Liver (tissue), 8 donors: ENCODE measurements at regions not wholly inside any gene's neighbourhood (a gene's known extent, or its start where the extent isn't known, plus 50 kb on each side); places are given as distances from the start of the nearest gene placed in this dataset.

ENCODE experiments used
- DNase-seq: peaks from one replicate; pipeline ENCODE4 v3.0.0-alpha.2; 2017; ENCODE audit warnings: low spot score
- H3K27ac ChIP-seq, 2 donors: one replicate each; pipeline ENCODE4 v1.7.0; 2013; ENCODE audit warnings: inconsistent platforms in 2 of 2, low read length in 2 of 2, control low read depth in 1 of 2, low read depth in 1 of 2, mild to moderate bottlenecking in 1 of 2
- H3K27me3 ChIP-seq, 4 donors: one replicate each; pipeline versions ENCODE4 v1.6.1 to v1.7.0; 2013; ENCODE audit warnings: low read length in 3 of 4, inconsistent platforms in 1 of 4, mild to moderate bottlenecking in 1 of 4, moderate library complexity in 1 of 4; ENCODE audit not compliant: control insufficient read depth in 4 of 4, insufficient read depth in 4 of 4
- H3K36me3 ChIP-seq, 4 donors: one replicate each; pipeline versions ENCODE4 v1.6.1 to v1.7.0; 2013; ENCODE audit warnings: low read length in 3 of 4, mild to moderate bottlenecking in 3 of 4, low read depth in 1 of 4, moderate library complexity in 1 of 4; ENCODE audit not compliant: control insufficient read depth in 4 of 4, insufficient read depth in 3 of 4
- H3K4me1 ChIP-seq, 4 donors: one replicate each; pipeline versions ENCODE4 v1.6.1 to v1.7.0; 2013; ENCODE audit warnings: low read length in 3 of 4, mild to moderate bottlenecking in 3 of 4, moderate library complexity in 1 of 4; ENCODE audit not compliant: control insufficient read depth in 4 of 4, insufficient read depth in 4 of 4
- H3K4me3 ChIP-seq, 3 donors: one replicate each; pipeline versions ENCODE4 v1.6.1 to v1.7.0; 2013; ENCODE audit warnings: low read length in 3 of 3, control low read depth in 1 of 3, low read depth in 1 of 3, mild to moderate bottlenecking in 1 of 3
- H3K9ac ChIP-seq, 2 donors: one replicate each; pipeline ENCODE4 v1.7.0; 2013; ENCODE audit warnings: low read length in 2 of 2, mild to moderate bottlenecking in 2 of 2, moderate library complexity in 2 of 2, control low read depth in 1 of 2, low read depth in 1 of 2
- H3K9me3 ChIP-seq, 4 donors: one replicate each; pipeline versions ENCODE4 v1.6.1 to v1.7.0; 2013; ENCODE audit warnings: low read length in 3 of 4; ENCODE audit not compliant: control insufficient read depth in 4 of 4
- CTCF ChIP-seq: fragments of 150-350 bp; IDR thresholded peaks from 2 replicates; pipeline ENCODE4 v1.5.1; 2017; ENCODE audit warnings: improper control_type of control experiment, low read depth, low read length; ENCODE audit not compliant: missing input control
- EGR1 ChIP-seq, 2 donors: IDR thresholded peaks; 2 replicates each; pipeline ENCODE4 v1.6.1; 2016 to 2018; ENCODE audit warnings: antibody characterized with exemption in 2 of 2, low read depth in 2 of 2
- FOXA1 ChIP-seq: IDR thresholded peaks from 2 replicates; pipeline ENCODE4 v1.6.1; 2016; ENCODE audit warnings: antibody characterized with exemption
- FOXA2 ChIP-seq: IDR thresholded peaks from 2 replicates; pipeline ENCODE4 v1.6.1; 2016; ENCODE audit warnings: antibody characterized with exemption
- GABPA ChIP-seq, 2 donors: IDR thresholded peaks in 1 of 2; conservative IDR thresholded peaks in 1 of 2; 2 replicates each; pipeline ENCODE4 v1.6.1; 2016; ENCODE audit warnings: antibody characterized with exemption in 2 of 2, mild to moderate bottlenecking in 1 of 2, moderate library complexity in 1 of 2
- HNF4A ChIP-seq, 2 donors: conservative IDR thresholded peaks; 2 replicates each; pipeline ENCODE4 v1.6.1; 2016; ENCODE audit warnings: antibody characterized with exemption in 2 of 2, mild to moderate bottlenecking in 2 of 2
- HNF4G ChIP-seq: IDR thresholded peaks from 2 replicates; pipeline ENCODE4 v1.6.1; 2016; ENCODE audit warnings: antibody characterized with exemption
- JUND ChIP-seq, 2 donors: IDR thresholded peaks; 2 replicates each; pipeline ENCODE4 v1.6.1; 2016; ENCODE audit warnings: antibody characterized with exemption in 2 of 2
- MAX ChIP-seq: IDR thresholded peaks from 2 replicates; pipeline ENCODE4 v1.6.1; 2016; ENCODE audit warnings: antibody characterized with exemption
- NR2F2 ChIP-seq: IDR thresholded peaks from 2 replicates; pipeline ENCODE4 v1.6.1; 2016; ENCODE audit warnings: antibody characterized with exemption
- RAD21 ChIP-seq, 2 donors: IDR thresholded peaks; 2 replicates each; pipeline ENCODE4 v1.6.1; 2016; ENCODE audit warnings: antibody characterized with exemption in 2 of 2, mild to moderate bottlenecking in 2 of 2
- RXRA ChIP-seq, 2 donors: IDR thresholded peaks; 2 replicates each; pipeline ENCODE4 v1.6.1; 2017 to 2018; ENCODE audit warnings: antibody characterized with exemption in 2 of 2, mild to moderate bottlenecking in 1 of 2
- SP1 ChIP-seq: IDR thresholded peaks from 2 replicates; pipeline ENCODE4 v1.6.1; 2018; ENCODE audit warnings: antibody characterized with exemption, mild to moderate bottlenecking
- TAF1 ChIP-seq: conservative IDR thresholded peaks from 2 replicates; pipeline ENCODE4 v1.6.1; 2016; ENCODE audit warnings: antibody characterized with exemption, mild to moderate bottlenecking
- YY1 ChIP-seq: IDR thresholded peaks from 2 replicates; pipeline ENCODE4 v1.6.1; 2016; ENCODE audit warnings: antibody characterized with exemption, mild to moderate bottlenecking
- ZBTB33 ChIP-seq: IDR thresholded peaks from 2 replicates; pipeline ENCODE4 v1.6.1; 2016; ENCODE audit warnings: antibody characterized with exemption
- WGBS: extraction: QIAGEN DNeasy Blood & Tissue Kit; methylation state at CpG from one replicate; pipeline ENCODE4 v1.1.7; 2013; 5-methylcytosine and 5-hydroxymethylcytosine counted together
- TF ChIP-seq, protein P1 (sequence below): IDR thresholded peaks from 2 replicates; pipeline ENCODE4 v1.6.1; 2016; ENCODE audit warnings: antibody characterized with exemption
- TF ChIP-seq, protein P2 (sequence below): IDR thresholded peaks from 2 replicates; pipeline ENCODE4 v1.6.1; 2016; ENCODE audit warnings: antibody characterized with exemption, mild to moderate bottlenecking
- donor health status: healthy.
- donor health status: healthy.
- donor health status: healthy.
- donor health status: healthy.
- donor health status: healthy.

DNA sequence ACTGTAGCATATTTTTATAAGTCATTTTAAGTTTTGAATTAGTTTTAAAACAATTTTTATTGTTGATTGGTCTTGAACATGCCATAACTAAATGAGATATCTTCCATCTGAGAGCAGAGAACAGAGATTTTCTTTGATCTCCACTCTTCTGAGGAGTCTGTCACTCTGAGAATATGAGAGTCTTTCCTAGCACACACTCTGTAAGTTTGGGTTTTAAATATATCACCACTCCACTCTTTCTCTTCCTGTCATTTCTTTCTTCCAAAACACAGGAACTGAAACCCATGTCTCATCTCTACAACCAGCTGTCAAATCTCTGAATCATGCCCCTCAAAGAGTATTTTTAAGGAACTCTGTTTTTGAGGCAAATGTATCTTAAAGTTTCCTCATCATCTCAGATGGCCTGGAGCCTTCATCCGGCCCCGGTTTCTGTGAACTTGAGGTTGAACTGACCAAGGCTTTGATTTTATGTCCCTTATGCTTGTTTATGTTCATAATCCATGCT, 698.2 kb upstream of the SGCG start:
- Histone ChIP-seq H3K4me1 (no peaks in the 10 kb centered on the region), H3K36me3 (no peaks in the 10 kb centered on the region), H3K27ac (no peak overlapping the region), H3K9me3 (peaks cover 0 to 3% (median 0%) of the 10 kb centered on the region in 4 donors), H3K4me3 (no peak overlapping the region), H3K27me3 (no peaks in the 10 kb centered on the region), H3K9ac (no peak overlapping the region)
- 75% methylated on average over 2 of the region's 2 CpGs for WGBS
- TF ChIP-seq MAX (no peak), RAD21 (IDR thresholded peaks at IDR 0.05) (no peak), HNF4G (no peak), JUND (IDR thresholded peaks at IDR 0.05) (no peak), CTCF (no peak)
- no peak for DNase-seq

DNA sequence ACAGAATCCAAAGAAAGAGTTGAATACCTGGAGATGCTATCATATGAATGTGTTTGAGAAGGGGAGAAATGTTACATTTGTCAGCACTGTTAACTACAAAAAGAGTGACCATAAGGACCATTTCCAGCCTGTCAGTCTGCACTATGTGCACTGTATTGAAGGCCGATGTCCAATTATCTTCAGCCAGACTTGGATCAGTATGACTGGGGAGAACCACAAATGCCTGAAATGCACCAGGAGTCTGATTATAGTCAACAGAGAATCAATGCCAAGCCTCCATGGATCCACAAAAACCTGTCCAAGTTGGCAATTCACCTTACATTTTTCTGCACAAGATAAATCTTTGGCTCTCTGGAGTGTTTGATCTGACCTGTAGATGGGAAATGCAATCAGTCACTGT, 697.5 kb upstream of the SGCG start:
- TF ChIP-seq FOXA2 (no peak), HNF4A (conservative IDR thresholded peaks at IDR 0.05) (no peak), YY1 (no peak)
- Histone ChIP-seq H3K9ac (no peak overlapping the region), H3K27me3 (no peaks in the 10 kb centered on the region), H3K27ac (no peak overlapping the region), H3K9me3 (peaks cover 0 to 3% (median 0%) of the 10 kb centered on the region in 4 donors), H3K4me1 (no peaks in the 10 kb centered on the region), H3K36me3 (no peaks in the 10 kb centered on the region), H3K4me3 (no peak overlapping the region)
- 84% methylated on average over 1 of the region's 1 CpG for WGBS
- DNase-seq, result no peak

DNA sequence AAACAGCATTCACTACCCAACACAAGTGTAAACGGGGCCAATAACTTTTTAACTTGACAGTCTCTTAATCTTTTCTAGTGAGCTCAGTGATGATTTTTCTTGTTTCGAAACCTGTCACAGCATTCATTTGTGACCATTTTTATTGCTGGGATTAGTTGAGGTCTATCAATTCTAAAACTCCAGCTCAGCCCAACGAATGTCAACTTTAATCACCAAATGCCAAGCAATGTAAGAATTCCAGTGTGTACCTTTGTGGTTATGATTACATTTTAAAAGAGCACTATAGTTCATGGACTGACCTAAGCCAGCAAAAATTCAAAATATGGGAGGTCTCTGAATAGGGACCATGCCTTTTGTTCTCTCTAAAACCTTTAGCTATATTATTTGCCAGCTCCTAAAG, 694.3 kb upstream of the SGCG start:
- DNase-seq, result no peak
- Histone ChIP-seq H3K4me1 (no peaks in the 10 kb centered on the region), H3K27me3 (no peaks in the 10 kb centered on the region), H3K9me3 (peaks cover 0 to 3% (median 0%) of the 10 kb centered on the region in 4 donors), H3K9ac (no peak overlapping the region), H3K36me3 (no peaks in the 10 kb centered on the region), H3K4me3 (no peak overlapping the region), H3K27ac (no peak overlapping the region)
- 69% methylated on average over 3 of the region's 3 CpGs for WGBS
- TF ChIP-seq HNF4A (conservative IDR thresholded peaks at IDR 0.05), result no peak
- TF ChIP-seq EGR1 (IDR thresholded peaks at IDR 0.05; ENCODE audit: low read depth in 2 of 2), result no peak
- no peak for TF ChIP-seq SP1
- TF ChIP-seq, protein P1, sequence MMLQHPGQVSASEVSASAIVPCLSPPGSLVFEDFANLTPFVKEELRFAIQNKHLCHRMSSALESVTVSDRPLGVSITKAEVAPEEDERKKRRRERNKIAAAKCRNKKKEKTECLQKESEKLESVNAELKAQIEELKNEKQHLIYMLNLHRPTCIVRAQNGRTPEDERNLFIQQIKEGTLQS, result no peak
- TF ChIP-seq FOXA2, result no peak
- TF ChIP-seq RXRA (IDR thresholded peaks at IDR 0.05), result no peak
- TF ChIP-seq YY1, result no peak
- no peak for TF ChIP-seq CTCF
- TF ChIP-seq RAD21 (IDR thresholded peaks at IDR 0.05), result no peak
- TF ChIP-seq HNF4G, result no peak
- no peak for TF ChIP-seq GABPA (IDR thresholded peaks at IDR 0.05 in 1 of 2, conservative IDR thresholded peaks at IDR 0.05 in 1 of 2)
- no peak for TF ChIP-seq ZBTB33
- TF ChIP-seq FOXA1, result no peak
- no peak for TF ChIP-seq TAF1
- TF ChIP-seq, protein P2, sequence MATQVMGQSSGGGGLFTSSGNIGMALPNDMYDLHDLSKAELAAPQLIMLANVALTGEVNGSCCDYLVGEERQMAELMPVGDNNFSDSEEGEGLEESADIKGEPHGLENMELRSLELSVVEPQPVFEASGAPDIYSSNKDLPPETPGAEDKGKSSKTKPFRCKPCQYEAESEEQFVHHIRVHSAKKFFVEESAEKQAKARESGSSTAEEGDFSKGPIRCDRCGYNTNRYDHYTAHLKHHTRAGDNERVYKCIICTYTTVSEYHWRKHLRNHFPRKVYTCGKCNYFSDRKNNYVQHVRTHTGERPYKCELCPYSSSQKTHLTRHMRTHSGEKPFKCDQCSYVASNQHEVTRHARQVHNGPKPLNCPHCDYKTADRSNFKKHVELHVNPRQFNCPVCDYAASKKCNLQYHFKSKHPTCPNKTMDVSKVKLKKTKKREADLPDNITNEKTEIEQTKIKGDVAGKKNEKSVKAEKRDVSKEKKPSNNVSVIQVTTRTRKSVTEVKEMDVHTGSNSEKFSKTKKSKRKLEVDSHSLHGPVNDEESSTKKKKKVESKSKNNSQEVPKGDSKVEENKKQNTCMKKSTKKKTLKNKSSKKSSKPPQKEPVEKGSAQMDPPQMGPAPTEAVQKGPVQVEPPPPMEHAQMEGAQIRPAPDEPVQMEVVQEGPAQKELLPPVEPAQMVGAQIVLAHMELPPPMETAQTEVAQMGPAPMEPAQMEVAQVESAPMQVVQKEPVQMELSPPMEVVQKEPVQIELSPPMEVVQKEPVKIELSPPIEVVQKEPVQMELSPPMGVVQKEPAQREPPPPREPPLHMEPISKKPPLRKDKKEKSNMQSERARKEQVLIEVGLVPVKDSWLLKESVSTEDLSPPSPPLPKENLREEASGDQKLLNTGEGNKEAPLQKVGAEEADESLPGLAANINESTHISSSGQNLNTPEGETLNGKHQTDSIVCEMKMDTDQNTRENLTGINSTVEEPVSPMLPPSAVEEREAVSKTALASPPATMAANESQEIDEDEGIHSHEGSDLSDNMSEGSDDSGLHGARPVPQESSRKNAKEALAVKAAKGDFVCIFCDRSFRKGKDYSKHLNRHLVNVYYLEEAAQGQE, result no peak
- TF ChIP-seq NR2F2, result no peak
- TF ChIP-seq MAX, result no peak
- TF ChIP-seq JUND (IDR thresholded peaks at IDR 0.05), result no peak
